Nucleus accumbens (tissue), 56 donors: ENCODE measurements at regions not wholly inside any gene's neighbourhood (a gene's known extent, or its start where the extent isn't known, plus 50 kb on each side); places are given as distances from the start of the nearest gene placed in this dataset.

Source experiments
- DNase-seq, 56 donors: peaks; one replicate each; lab custom pipeline; 2025; lab: John Stamatoyannopoulos, UW

DNA sequence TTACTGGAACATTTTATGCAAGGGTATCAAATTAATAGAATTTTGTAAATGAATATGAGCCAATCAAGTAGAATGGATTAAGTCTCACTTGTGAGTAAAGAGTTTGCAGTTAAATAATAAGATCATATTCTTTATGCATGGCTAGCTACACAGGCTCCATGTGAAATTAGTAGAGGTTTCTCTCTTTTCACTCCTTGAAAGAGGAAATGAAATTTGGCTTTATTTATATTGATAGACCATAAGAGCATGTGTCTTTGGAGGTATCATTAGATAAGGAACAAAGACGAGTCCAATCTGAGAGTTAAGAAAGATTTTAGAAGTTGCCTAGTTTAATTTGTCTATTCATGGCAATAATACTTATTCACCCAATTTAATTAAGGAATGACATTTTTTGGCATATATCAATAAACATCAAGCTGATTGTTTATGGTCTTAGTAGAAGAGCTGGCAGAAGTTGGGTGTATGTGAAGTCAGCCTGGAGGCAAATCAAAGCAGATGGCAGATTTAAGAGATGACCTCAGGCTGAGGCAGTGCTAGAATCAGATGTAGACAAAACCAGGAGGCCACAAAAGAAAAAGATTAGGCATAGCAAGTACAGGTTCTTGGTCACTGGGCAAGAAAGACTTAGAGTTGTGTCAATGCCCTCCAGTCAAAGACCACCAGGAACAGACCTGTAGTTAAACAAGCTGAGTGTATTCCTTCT is 406.5 kb upstream of the ARHGEF26 start:
- no peak for DNase-seq

DNA sequence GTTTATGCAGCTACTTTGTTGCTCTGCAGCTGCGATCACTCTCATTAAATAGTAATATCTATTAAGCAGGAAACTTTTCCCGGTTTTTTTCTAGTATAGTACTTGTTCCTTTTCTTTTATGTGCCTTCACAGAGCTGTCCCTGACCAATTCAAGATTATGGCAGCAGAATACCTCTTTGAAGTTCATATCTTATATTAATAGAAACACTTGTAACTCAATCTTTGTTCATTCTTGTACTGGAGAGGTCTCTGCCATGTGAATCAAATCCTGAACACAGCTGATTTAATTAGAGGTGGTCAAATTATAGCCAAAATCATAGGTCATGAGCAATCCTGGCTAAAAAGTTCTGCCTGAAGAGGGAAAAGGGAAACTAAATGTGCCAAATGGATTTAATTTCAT is 399.0 kb upstream of the ARHGEF26 start:
- DNase-seq = no peak

DNA sequence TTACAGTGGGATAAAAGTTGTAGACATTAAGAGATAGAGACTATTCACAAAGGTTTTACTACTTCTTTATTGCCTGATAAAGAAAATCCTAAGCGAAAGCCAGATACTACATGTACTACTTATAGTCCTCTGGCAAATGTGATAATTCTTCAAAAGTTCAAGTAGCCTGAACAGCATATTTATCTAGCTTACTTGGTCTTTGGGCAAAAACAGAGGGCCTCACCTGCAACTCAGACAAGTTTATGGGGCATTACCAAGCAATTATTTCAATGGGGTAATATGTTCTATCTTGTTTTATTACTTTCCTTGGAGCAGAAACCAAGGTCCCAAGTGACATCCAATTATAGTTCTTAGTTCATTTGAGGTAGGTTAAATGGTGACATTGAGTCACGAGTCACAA is 390.1 kb upstream of the ARHGEF26 start:
- no peak for DNase-seq

DNA sequence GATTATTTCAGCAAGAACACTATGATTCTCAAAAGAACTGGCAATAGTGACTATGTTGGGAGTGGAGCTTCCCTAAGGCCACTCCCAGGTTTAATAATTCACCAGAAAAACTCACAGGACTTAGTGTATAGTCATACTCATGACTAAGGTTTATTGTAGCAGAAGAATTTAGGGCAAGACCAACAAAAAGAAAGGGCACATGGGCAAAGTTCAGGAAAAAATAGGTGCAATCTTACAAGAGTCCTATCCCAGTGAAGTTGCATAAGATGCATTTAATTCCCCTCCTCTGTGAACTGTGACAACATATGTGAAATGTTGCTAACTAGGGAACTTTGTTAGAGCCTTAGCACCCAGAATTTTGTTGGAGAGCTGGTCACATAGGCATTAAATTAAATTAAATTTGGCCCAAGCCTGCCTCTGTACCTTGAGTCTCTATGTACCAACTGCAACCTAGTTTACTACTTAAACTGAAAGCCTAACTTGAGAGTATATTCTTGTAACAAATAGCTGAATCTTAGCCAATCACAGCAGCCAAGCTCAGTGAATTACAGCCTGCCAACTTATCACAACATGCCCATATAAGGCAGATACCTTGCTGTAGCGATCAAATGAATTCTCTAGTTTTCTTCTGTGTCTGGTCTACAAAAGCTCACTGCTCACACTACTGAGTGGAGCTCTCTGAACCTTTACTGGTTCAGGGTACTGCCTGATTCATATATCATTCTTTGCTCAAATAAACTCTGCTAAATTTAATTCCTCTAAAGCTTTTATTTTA is 386.2 kb upstream of the ARHGEF26 start:
- no peak for DNase-seq

DNA sequence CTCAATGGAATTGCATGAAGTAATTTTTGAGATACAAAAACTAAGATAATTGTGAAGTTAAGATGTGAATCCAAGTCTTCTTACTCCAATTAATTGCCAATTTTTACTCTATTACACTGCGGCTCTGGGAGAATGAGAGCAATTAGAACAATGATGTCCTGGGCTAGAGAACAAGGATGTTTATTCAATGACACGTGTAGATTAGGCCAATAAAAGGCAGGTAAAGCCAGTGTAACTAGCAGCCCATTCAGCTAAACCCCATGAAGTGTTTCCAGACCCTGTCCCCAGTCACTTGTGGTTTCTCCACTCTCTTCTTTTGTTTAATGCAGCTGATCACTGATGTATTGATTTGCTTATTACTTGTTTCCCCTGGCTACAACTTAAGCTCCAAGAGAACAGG is 381.1 kb upstream of the ARHGEF26 start:
- no peak for DNase-seq

DNA sequence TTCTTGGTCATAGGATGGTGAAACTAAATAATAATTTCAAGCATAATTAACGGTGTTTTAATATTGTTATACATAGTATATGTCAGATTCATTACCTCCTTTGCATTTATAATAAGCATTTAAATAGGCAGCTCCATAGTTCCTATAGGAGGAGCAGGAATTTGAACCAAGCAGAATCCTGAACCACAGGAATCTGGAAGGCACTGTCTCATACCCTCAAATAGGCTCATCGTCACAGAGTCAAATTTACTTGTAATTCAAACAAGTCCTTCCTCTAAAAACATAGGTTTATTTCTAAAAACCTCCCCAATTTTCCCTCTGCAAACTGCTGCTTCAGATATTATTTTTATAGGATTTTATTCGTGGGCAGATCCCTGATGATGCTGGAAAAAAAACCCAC is 376.3 kb upstream of the ARHGEF26 start:
- DNase-seq = no peak

DNA sequence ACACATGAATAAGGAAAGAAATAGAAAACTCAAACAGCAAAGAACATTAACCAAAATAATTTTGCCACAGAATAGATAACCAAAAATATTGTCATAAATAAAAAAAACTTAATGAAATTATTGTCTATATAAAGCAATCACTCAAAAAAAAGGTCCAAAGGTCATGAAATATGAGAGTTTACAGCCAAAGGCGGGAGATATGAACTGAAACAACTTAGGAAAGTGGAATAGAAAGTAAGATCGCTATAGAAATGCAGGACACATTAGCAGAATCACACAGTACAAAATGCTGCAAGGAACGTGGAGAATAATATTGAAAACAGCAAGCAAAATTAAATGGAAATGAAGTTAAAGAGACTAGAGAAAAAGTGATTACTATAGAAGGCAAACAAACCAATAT is 375.0 kb upstream of the ARHGEF26 start:
- no peak for DNase-seq

DNA sequence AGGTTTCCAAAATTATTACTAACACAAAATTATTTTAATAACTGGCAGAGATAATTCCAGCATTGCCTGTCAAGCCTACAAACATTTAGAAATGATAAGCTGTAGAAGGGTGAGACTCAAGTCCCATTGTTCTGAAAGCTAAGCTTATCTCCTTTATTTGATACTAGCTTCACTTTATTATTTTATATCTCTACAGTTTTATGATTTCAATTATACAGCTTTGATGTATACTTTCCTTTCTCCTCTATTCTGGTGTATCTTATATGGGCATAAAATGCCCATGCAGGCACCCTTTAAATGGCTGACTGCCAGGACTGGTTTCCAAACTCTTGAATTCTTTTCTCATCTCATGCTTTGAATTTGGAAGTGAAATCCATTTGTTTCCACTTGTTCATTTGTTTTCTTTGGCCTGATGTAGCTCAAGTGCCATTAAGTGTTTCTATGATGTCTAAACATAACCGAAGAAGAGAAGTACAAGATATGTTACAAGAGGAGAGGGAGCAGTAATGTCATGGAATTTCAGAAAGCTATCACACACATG is 372.1 kb upstream of the ARHGEF26 start:
- no peak for DNase-seq

DNA sequence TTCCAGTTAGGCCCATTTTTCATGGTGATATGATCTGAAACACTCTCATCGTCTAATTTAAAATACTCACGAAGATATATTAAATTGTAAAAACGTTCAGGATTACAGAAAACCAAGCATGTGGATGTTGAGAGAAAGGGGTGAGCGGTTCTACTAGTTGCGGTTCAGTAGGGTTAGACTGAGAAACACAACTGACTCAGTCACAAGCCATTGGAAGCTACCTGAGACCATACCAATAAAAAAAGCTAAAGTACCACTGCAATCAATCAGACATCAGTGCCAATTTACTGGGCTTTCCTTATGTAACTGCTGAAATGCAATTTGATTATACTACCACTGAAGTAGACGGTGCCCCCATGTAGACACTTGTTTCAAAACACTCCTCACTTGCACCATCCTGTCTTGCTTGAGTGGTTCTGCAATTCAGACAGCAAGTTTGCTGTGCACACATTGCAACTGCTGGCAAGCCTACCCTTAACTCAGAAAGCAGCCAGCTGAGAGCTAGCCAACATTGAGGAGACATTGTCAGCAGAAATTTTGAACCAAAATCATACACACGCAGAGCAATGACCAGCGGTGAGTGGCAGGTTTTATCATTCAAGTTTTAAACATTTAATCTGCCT is 368.7 kb upstream of the ARHGEF26 start:
- peak in 2 of 56 donors; percentile 0 to 2 for DNase-seq

DNA sequence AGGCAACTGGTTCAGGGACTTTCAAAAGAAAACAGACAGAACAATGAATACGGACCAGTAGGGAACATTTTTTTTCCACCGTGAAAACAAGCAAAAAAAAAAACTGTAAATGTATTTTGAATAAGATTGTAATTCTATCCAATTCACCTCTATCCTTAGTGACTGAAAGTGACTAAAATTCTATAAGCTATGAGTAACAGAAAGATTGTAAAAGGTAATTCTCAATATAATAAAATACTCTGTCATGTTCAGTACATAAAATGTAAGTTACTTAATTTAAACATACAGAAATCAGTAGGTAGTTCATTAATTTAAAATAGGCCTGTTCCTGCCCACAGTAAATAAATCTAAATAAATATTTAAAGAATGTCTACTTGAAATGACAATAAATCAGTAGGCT is 368.2 kb upstream of the ARHGEF26 start:
- DNase-seq = no peak

DNA sequence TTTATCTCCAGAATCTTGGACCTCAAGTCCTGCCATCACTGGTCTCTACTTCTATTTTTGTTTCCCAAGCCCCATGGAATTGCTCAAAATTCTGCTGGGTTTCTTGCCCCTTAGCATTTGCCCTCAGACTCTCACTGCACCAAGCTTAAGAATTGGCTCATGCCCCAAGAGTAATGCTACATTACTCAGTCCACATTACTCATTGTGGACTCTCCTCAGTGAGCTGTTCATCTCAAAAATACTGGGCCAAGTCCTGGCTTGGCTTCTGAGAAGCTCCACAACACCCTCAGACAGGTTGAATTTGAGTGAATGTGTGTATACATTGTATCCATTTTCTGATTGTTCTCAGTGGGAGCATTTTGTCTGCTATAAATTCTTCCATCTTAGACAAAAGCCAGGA is 364.4 kb upstream of the ARHGEF26 start:
- DNase-seq = no peak

DNA sequence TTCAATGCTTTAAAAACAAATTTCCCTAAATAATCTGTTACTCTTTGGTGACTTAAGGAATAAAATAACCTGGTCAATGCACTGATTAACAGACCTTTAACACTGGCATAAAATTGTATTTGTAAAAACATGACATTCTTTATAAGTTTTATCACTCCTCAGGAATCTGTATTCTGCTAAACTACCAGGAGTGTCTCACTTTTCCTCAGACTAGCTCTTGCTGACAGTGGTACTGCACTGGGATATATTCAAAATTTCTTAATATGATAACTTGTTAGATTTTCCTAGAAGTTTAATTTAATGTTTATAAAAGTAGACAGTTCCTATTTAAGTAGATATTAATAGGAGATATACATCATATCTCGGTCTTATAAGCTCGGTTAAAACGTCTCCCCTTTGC is 363.4 kb upstream of the ARHGEF26 start:
- DNase-seq = no peak

DNA sequence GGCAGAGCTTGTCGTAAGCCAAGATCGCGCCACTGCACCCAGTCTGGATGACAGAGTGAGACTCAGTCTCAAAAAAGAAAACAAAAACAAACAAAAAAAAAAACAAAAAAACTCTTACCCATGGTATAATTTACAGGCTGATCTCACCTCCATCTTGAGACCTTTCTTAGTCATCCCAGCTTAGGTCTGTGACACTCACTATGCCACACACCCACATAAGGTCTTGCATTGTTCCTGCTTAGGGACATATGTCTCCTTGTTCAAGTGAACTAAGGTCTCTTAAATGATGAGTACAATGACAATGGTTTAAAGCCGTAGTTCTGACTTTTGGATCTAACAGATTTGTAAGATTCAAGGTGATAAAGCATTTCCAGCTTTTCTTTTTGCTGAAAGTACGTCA is 360.2 kb upstream of the ARHGEF26 start:
- no peak for DNase-seq

DNA sequence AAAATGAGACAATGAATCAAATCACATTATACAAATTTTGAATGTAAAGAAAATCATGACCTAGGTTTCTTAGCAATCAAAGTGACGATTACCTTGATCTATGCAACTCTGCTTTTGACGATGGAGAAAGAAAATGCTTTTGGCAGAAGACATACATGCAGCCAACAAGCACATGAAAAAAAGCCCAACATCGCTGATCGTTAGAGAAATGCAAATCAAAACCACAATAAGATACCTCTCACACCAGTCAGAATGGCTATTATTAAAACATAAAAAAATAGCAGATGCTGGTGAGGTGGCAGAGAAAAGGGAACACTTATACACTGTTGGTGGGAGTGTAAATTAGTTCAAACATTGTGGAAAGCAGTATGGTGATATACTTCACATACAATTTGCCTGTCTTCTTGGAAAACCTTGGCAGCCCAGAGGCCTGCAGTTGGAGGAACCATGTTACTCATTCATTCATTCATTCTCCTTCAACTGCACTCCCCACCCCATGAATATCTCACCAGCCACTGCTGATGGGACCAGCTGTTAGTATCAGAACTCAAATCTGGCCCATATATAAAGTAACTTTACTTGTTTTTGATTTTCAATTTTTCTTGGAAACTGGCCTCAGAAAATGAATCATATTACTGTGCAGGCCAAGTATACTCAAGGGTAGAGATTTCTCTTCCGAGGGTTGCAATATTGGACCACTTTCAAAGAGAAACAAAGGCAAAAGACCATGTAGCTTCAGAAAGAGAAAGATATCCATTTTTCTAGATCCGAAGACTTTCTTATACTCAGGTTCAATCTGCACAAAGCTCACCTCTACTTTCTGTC is 358.6 kb upstream of the ARHGEF26 start:
- DNase-seq = no peak

DNA sequence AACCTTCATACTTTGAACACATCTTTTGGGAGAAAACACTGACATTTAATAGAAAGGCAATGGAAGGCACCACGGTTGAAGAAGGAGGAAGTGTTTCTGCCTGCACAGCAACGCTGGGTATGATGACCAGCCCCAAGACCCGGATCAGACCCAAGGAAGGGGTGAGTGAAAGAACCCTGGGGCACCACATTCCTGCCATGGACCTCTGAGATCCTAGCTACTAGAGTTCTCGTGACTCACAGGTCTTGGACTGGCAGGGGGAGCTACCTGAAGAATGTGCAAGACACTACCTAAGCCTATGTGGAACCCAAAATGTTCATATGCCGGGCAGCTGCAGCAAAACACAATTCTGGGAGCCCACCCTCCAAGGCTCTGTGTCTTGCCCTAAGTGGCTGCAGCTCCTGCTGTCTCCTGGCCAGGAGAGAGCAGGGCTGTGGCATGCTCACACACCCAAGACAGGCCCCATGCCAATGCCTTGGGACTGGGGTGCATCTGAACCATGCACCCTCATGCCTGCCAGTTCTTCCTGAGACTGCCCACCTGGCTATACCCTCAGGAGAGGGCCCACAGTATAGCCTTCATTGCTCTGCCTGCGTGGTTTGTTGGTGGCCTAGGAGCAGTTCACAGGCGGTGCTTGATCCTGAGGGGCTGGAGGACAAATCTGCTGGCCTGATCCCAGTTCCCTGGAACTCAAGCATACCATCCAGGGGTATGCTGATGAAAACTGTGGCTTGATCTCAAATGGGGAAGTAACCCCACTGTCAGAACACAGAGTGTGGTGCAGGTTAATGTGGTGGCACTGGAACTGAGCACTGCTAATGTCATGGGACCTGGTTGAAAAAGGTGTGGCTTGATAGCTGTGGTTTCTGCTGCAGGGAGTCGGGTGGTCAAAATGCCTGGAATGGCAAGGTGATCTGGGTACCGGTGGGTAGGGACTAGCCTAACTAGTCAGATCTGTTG is 353.3 kb upstream of the ARHGEF26 start:
- DNase-seq = no peak

DNA sequence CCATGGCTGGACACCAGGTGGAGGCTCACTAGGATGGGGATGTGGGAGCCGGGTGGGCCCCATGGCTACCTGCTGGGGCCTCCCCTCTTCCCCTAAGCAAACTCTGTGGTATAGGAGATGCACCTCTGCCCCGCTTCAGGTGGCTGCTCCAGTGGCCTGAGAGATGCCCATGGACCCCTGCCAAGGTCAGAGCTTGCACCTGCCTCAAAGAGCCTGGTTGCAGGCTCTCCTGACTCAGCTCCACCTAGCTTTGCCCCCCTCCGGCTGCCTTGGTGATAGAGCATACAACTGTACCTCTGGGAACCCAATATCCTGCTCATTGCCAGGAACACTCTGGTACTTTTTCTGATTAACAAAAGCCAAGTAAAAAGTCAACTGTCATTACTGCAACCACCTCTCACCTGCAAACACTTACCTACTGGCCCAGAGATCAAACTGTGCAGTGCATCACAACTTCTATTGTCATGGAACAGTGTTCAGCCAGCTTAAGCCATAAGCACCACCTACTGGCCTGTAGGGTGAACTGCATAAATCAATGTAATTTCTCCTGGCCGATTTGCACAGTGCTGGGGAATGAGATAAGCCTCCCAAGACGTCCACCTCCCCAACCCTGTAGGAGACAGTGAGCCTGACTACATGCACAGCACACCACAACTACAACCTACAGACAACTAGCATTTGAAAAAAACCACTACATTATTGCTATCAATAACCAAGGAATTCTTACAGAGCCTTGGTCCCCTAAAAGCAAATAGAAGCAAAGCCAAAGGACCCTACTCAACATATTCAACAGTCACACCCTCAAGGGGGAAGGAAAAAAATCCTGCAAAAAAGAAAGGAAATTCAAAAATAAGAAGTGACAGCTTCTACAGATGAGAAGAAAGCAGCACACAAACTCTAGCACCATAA is 352.4 kb upstream of the ARHGEF26 start:
- peak in 9 of 56 donors; percentile 2 to 55 (median 5) for DNase-seq

DNA sequence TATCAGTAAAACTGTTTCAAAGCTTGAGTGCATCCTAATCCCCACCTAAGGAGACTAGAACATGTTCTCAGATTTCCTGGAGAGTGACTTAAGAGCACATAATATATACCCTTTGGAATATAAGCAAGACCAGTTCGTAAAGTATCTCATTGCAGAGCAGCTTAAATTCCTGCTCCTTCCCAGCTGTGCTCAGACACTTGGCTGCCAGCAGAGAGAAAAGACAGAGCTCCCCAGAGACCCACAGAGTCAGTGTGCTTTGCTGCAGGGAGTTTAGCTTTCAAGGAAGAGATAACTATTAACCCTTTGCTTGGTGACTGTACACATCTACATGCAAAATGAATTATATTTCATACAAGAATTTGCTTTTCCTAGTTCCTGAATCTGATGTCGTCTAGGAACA is 338.1 kb upstream of the ARHGEF26 start:
- DNase-seq = no peak

DNA sequence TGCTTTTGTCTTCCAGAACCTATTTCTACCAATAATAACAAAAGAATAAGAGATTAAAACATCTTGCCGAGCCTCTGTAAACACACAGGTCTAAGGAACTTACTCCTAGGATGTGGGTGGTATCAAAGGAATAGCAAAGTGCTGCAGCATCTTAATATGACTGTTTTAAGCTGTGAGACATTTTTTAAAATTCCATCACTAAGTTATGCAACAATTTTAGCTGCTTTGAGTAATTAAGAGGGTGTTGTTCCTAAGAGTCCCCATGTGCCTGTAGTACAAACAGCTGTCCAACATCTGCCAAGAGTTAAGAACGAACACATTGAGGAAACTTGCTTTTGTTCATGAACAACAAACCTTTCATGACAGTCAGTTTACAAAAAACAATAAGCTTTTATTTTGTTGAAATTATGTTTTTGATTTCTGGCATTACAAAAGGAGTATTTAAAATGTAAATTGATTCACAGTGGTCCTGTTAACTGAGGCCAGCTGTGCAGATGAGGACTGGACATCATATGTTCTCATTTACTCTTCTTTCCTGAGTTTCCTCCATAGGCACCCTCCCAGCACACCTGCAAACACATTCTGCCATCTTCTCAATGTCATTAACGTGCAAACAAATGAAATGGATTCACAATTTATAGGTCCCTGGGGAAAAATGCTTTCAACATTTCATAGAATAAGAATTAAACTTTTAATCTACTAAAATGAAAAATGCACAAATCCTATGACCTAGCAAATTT is 337.3 kb upstream of the ARHGEF26 start:
- DNase-seq = no peak
